Vagina (tissue), 2 donors: ENCODE measurements at regions not wholly inside any gene's neighbourhood (a gene's known extent, or its start where the extent isn't known, plus 50 kb on each side); places are given as distances from the start of the nearest gene placed in this dataset.

Experiments
- POLR2A ChIP-seq, 2 donors: fragments of 450-650 bp; IDR thresholded peaks; one replicate each; pipeline ENCODE4 v1.6.1; 2017; ENCODE audit warnings: antibody characterized with exemption in 2 of 2, mild to moderate bottlenecking in 2 of 2, moderate library complexity in 2 of 2
- POLR2AphosphoS5 ChIP-seq, 2 donors: sonication (generic); formaldehyde crosslinking; IDR thresholded peaks; one replicate each; pipeline ENCODE4 v1.9.0; 2017; ENCODE audit warnings: antibody characterized with exemption in 2 of 2, mild to moderate bottlenecking in 2 of 2, low read depth in 1 of 2; ENCODE audit not compliant: insufficient read depth in 1 of 2
- TF ChIP-seq, protein P1 (sequence below), 3 experiments: fragments of 450-650 bp in 2 of 3; fragments of 200-600 bp in 1 of 3; sonication (generic) in 1 of 3; IDR thresholded peaks; one replicate each; pipeline ENCODE4 v1.5.1; 2017 to 2019; ENCODE audit warnings: antibody characterized with exemption in 3 of 3, mild to moderate bottlenecking in 2 of 3, moderate library complexity in 2 of 3

- TF ChIP-seq, protein P1, sequence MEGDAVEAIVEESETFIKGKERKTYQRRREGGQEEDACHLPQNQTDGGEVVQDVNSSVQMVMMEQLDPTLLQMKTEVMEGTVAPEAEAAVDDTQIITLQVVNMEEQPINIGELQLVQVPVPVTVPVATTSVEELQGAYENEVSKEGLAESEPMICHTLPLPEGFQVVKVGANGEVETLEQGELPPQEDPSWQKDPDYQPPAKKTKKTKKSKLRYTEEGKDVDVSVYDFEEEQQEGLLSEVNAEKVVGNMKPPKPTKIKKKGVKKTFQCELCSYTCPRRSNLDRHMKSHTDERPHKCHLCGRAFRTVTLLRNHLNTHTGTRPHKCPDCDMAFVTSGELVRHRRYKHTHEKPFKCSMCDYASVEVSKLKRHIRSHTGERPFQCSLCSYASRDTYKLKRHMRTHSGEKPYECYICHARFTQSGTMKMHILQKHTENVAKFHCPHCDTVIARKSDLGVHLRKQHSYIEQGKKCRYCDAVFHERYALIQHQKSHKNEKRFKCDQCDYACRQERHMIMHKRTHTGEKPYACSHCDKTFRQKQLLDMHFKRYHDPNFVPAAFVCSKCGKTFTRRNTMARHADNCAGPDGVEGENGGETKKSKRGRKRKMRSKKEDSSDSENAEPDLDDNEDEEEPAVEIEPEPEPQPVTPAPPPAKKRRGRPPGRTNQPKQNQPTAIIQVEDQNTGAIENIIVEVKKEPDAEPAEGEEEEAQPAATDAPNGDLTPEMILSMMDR (IDR thresholded peaks at IDR 0.05), result no peak
- no peak for TF ChIP-seq POLR2A (IDR thresholded peaks at IDR 0.05)
- TF ChIP-seq POLR2AphosphoS5 (IDR thresholded peaks at IDR 0.05; ENCODE audit: insufficient read depth in 1 of 2, low read depth in 1 of 2), result no peak
These were observed 470.5 kb downstream of the BCOR start for GRCh38 chrX:39627257-39627656.
